Esophagus squamous epithelium (tissue), 5 donors: ENCODE measurements at regions not wholly inside any gene's neighbourhood (a gene's known extent, or its start where the extent isn't known, plus 50 kb on each side); places are given as distances from the start of the nearest gene placed in this dataset.
A peak's percentile ranks its signal among the peaks of the same experiment; 100 is the strongest.

ENCODE experiments used
- DNase-seq: peaks from one replicate; lab custom pipeline; 2025; lab: John Stamatoyannopoulos, UW
- H3K27ac ChIP-seq, 4 donors: fragments of 200-600 bp; sonication (generic); one replicate each; pipeline ENCODE4 v1.5.1; 2016 to 2019; ENCODE audit warnings: mild to moderate bottlenecking in 1 of 4
- H3K27me3 ChIP-seq, 4 donors: fragments of 200-600 bp; sonication (generic); 1 replicate in 3 of 4; 2 replicates in 1 of 4; pipeline versions ENCODE4 v1.5.1 to v1.6.0; 2017 to 2021; ENCODE audit warnings: antibody characterized with exemption in 1 of 4
- H3K36me3 ChIP-seq, 3 donors: fragments of 200-600 bp; sonication (generic); one replicate each; pipeline ENCODE4 v1.5.1; 2016 to 2019
- H3K4me1 ChIP-seq, 3 donors: fragments of 200-600 bp; sonication (generic); one replicate each; pipeline ENCODE4 v1.5.1; 2017 to 2019
- H3K4me3 ChIP-seq, 4 donors: fragments of 200-600 bp; sonication (generic); 1 replicate in 3 of 4; 2 replicates in 1 of 4; pipeline ENCODE4 v1.5.1; 2016 to 2019; ENCODE audit warnings: mild to moderate bottlenecking in 2 of 4, moderate library complexity in 1 of 4
- H3K9me3 ChIP-seq, 3 donors: fragments of 200-600 bp; sonication (generic); one replicate each; pipeline ENCODE4 v1.5.1; 2016 to 2019
- CTCF ChIP-seq, 6 experiments: fragments of 450-650 bp in 4 of 6; fragments of 200-600 bp in 2 of 6; sonication (generic) in 2 of 6; IDR thresholded peaks; one replicate each; pipeline ENCODE4 v1.5.1; 2016 to 2019; ENCODE audit warnings: antibody characterized with exemption in 6 of 6, mild to moderate bottlenecking in 4 of 6, moderate library complexity in 4 of 6
- POLR2A ChIP-seq, 4 donors: fragments of 450-650 bp; IDR thresholded peaks; one replicate each; pipeline ENCODE4 v1.6.1; 2017; ENCODE audit warnings: antibody characterized with exemption in 4 of 4, mild to moderate bottlenecking in 4 of 4, moderate library complexity in 3 of 4
- WGBS, 2 donors: methylation state at CpG; one replicate each; pipeline ENCODE4 v1.1.5; 2018; 5-methylcytosine and 5-hydroxymethylcytosine counted together
- intact Hi-C: fragments of 100-400 bp; cut with DNase I; formaldehyde crosslinking; loops from one replicate; pipeline ENCODE4 v1.15.0; 2022
- donor health status: DM: yes; HTN: yes; CAD: no.

DNA sequence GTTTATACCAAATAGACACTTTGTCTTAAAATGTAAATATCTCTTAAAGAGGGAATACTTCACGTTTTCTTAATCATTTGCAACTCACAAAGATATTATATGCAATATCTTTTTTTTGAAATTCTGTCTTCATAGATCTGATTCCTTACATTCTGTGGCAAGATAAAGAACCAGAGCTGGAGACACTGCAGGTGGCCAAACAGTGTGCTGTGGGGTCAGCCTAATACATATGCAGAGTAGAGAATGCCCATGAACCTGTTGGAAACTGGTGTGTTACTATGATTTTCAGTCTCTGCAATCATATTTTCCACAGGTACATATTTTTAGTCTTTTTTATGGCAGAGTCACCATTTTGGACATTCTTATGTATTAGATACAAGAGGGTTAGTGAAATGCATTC is 229.6 kb upstream of the CHST9 start:
- TF ChIP-seq POLR2A (IDR thresholded peaks at IDR 0.05) (no peak), CTCF (IDR thresholded peaks at IDR 0.05) (no peak)
- DNase-seq, result no peak
- 67 to 69% methylated on average over 1 of the region's 1 CpG for WGBS, 2 donors
- Histone ChIP-seq H3K27ac (no peak overlapping the region), H3K36me3 (no peaks in the 10 kb centered on the region), H3K4me3 (no peak overlapping the region), H3K9me3 (no peaks in the 10 kb centered on the region), H3K27me3 (no peaks in the 10 kb centered on the region), H3K4me1 (peaks cover 0 to 16% (median 4%) of the 10 kb centered on the region in 3 donors)
- intact Hi-C loops, result loop anchor here (5.0 kb wide), 1 partner anchor 48 kb away; no protein-coding TSS in a partner anchor

- 25 to 38% methylated on average over 7 of the region's 7 CpGs for WGBS, 2 donors
- DNase-seq, result no peak
- Histone ChIP-seq H3K9me3 (no peaks in the 10 kb centered on the region), H3K4me1 (peaks cover 0 to 16% (median 4%) of the 10 kb centered on the region in 3 donors), H3K4me3 (no peak overlapping the region), H3K27me3 (no peaks in the 10 kb centered on the region), H3K27ac (peak overlapping the region in 1 of 4 donors; percentile 15), H3K36me3 (no peaks in the 10 kb centered on the region)
- intact Hi-C loops, result loop anchor here (5.0 kb wide), 1 partner anchor 49 kb away; no protein-coding TSS in a partner anchor
- TF ChIP-seq POLR2A (IDR thresholded peaks at IDR 0.05) (no peak), CTCF (IDR thresholded peaks at IDR 0.05) (no peak)
These were observed 228.6 kb upstream of the CHST9 start for GRCh38 chr18:27413495-27414401.

- DNase-seq, result no peak
These were observed 227.4 kb upstream of the CHST9 start for GRCh38 chr18:27412556-27412955.

DNA sequence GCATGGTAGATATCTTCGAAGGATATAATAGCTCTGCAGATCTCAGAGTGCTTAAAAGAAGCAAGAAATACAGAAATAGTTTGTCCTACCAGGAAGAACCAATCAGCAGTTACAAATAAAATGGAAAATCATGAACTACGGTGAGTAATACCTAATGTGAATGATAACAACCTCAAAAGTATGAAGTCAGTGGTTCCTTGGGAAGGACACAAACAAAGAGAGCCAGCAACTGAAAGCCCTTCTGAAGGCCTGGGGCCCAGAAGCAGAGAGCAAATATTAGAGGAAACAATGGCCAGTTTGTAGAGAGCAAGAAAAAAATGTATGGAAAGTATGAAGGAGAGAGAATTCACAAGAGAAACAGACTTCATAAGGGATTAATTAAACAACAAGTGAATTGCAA is 226.8 kb upstream of the CHST9 start:
- DNase-seq, result no peak
- H3K27me3 ChIP-seq, result no peaks in the 10 kb centered on the region
- H3K4me1 ChIP-seq, result peaks cover 0 to 16% (median 4%) of the 10 kb centered on the region in 3 donors
- H3K36me3 ChIP-seq, result no peaks in the 10 kb centered on the region
- no peak for TF ChIP-seq POLR2A (IDR thresholded peaks at IDR 0.05)
- TF ChIP-seq CTCF (IDR thresholded peaks at IDR 0.05), result no peak
- no peak overlapping the region for H3K27ac ChIP-seq
- WGBS, 2 donors, result 72 to 76% methylated on average over 2 of the region's 2 CpGs
- H3K9me3 ChIP-seq, result no peaks in the 10 kb centered on the region
- intact Hi-C loops, result loop anchor here (5.0 kb wide), 1 partner anchor 50 kb away; no protein-coding TSS in a partner anchor
- H3K4me3 ChIP-seq, result no peak overlapping the region

More at GRCh38 chr18:27412556-27412955, 227.4 kb upstream of the CHST9 start:
- H3K9me3 ChIP-seq, result no peaks in the 10 kb centered on the region
- TF ChIP-seq CTCF (IDR thresholded peaks at IDR 0.05) (no peak), POLR2A (IDR thresholded peaks at IDR 0.05) (no peak)
- no peaks in the 10 kb centered on the region for H3K27me3 ChIP-seq
- H3K27ac ChIP-seq, result no peak overlapping the region
- no peaks in the 10 kb centered on the region for H3K36me3 ChIP-seq
- intact Hi-C loops, result loop anchor here (5.0 kb wide), 1 partner anchor 50 kb away; no protein-coding TSS in a partner anchor
- no peak overlapping the region for H3K4me3 ChIP-seq
- H3K4me1 ChIP-seq, result peaks cover 0 to 16% (median 4%) of the 10 kb centered on the region in 3 donors
- 65 to 67% methylated on average over 1 of the region's 1 CpG for WGBS, 2 donors

GRCh38 chr18:27411013-27411412 is 225.9 kb upstream of the CHST9 start:
- intact Hi-C loops, result loop anchor here (5.0 kb wide), 1 partner anchor 51 kb away; no protein-coding TSS in a partner anchor
- H3K36me3 ChIP-seq, result no peaks in the 10 kb centered on the region
- 59 to 66% methylated on average over 1 of the region's 1 CpG for WGBS, 2 donors
- H3K27ac ChIP-seq, result no peak overlapping the region
- no peaks in the 10 kb centered on the region for H3K9me3 ChIP-seq
- H3K27me3 ChIP-seq, result no peaks in the 10 kb centered on the region
- no peak for DNase-seq
- peaks cover 0 to 16% (median 4%) of the 10 kb centered on the region in 3 donors for H3K4me1 ChIP-seq
- TF ChIP-seq CTCF (IDR thresholded peaks at IDR 0.05) (no peak), POLR2A (IDR thresholded peaks at IDR 0.05) (no peak)
- no peak overlapping the region for H3K4me3 ChIP-seq
